HFFc6 (cell line): ENCODE measurements at regions not wholly inside any gene's neighbourhood (a gene's known extent, or its start where the extent isn't known, plus 50 kb on each side); places are given as distances from the start of the nearest gene placed in this dataset.

Experiments used
- DNase-seq: peaks from one replicate; pipeline ENCODE4 v3.0.0-alpha.2; 2018
- H3K27ac Mint-ChIP-seq: 2 replicates; pipeline ENCODE4 v1.8.0; 2020; ENCODE audit warnings: mild to moderate bottlenecking, mixed read lengths
- H3K27me3 Mint-ChIP-seq: 2 replicates; pipeline ENCODE4 v1.8.0; 2021; ENCODE audit warnings: mild to moderate bottlenecking, moderate library complexity, mixed read lengths; ENCODE audit not compliant: insufficient read depth
- H3K36me3 Mint-ChIP-seq: 2 replicates; pipeline ENCODE4 v1.8.0; 2021; ENCODE audit warnings: low read depth, mixed read lengths
- H3K4me1 Mint-ChIP-seq: 2 replicates; pipeline ENCODE4 v1.8.0; 2020; ENCODE audit warnings: low read depth, mixed read lengths
- H3K4me3 Mint-ChIP-seq: 2 replicates; pipeline ENCODE4 v1.8.0; 2020; ENCODE audit warnings: mild to moderate bottlenecking, moderate library complexity, mixed read lengths
- H3K9me3 Mint-ChIP-seq: 2 replicates; pipeline ENCODE4 v1.8.0; 2020; ENCODE audit warnings: mild to moderate bottlenecking, mixed read lengths
- CTCF ChIP-seq: fragments of 200-600 bp; sonication (generic); IDR thresholded peaks from 2 replicates; pipeline ENCODE4 v1.5.0; 2021; ENCODE audit warnings: antibody characterized with exemption, mild to moderate bottlenecking

- Mint-ChIP-seq H3K4me3 (no peak overlapping the region), H3K36me3 (no peaks in the 10 kb centered on the region; the same call in 1 of the 2 replicates), H3K4me1 (no peaks in the 10 kb centered on the region; the same call in 1 of the 2 replicates), H3K9me3 (peaks cover 13% of the 10 kb centered on the region), H3K27ac (no peak overlapping the region), H3K27me3 (no peaks in the 10 kb centered on the region)
- DNase-seq = no peak
- TF ChIP-seq CTCF = no peak
These were observed 1659.2 kb upstream of the FLRT2 start for GRCh38 chr14:83870546-83871270.

DNA sequence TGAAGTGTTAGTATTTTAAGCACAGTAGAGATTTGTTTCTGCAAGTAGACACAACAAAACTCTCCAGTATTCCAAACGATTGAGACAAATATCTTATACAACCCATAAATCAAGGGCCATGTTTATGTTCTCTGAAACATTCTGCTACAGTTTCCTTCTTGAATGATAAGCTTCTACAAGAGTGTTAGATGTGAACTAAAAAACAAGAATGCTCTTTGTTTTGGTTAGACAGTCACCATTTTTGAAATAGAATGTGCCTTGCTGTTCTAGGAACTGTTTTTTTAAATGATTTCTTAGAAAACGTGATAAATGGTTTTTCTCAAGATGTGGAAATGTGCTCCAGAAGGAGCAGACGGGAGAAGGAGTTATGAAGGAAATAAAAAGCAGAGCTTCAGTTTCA lies 1656.3 kb upstream of the FLRT2 start:
- Mint-ChIP-seq H3K9me3 (peaks cover 9% of the 10 kb centered on the region), H3K27ac (no peak overlapping the region), H3K4me1 (no peaks in the 10 kb centered on the region)

GRCh38 chr14:83874662-83875061 lies 1655.3 kb upstream of the FLRT2 start:
- Mint-ChIP-seq H3K27me3 (no peaks in the 10 kb centered on the region; the same call in 1 of the 2 replicates), H3K9me3 (peaks cover 4% of the 10 kb centered on the region), H3K4me3 (no peak overlapping the region), H3K36me3 (no peaks in the 10 kb centered on the region), H3K27ac (no peak overlapping the region; the same call in 1 of the 2 replicates), H3K4me1 (no peaks in the 10 kb centered on the region)
- no peak for TF ChIP-seq CTCF
- no peak for DNase-seq

More for the DNA sequence above, 1656.3 kb upstream of the FLRT2 start:
- no peak for TF ChIP-seq CTCF
- Mint-ChIP-seq H3K4me3 (no peak overlapping the region), H3K36me3 (no peaks in the 10 kb centered on the region), H3K27me3 (no peaks in the 10 kb centered on the region; the same call in 1 of the 2 replicates)
- no peak for DNase-seq

- Mint-ChIP-seq H3K36me3 (0 out of 2 replicates have a peak, but pooled peaks cover 4% of the 10 kb centered on the region), H3K9me3 (peaks cover 30% of the 10 kb centered on the region), H3K4me1 (no peaks in the 10 kb centered on the region), H3K4me3 (no peak overlapping the region), H3K27ac (no peak overlapping the region), H3K27me3 (no peaks in the 10 kb centered on the region; the same call in 1 of the 2 replicates)
- no peak for TF ChIP-seq CTCF
- no peak for DNase-seq
These were observed 1646.2 kb upstream of the FLRT2 start for GRCh38 chr14:83883732-83884131.

DNA sequence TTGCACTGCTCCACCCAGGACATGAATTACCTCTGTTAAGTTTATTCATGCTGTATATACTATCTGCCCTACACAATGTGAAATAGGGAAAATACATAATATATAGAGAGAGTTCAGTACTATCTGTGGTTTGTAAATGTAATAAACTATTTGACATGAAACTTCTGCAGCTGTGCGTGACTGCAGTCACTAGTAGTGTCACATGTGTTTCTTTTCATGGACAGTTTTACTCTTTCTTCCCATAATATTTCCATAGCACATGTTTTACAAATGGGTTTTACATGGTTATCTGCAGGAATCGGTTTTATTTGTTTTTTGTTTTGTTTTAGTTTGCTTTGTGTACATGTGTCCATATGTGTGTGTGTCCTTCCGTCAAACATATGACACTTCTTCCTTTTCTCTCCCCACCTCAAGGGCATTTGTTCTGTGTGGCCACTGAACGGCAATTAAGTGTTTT lies 1644.1 kb upstream of the FLRT2 start:
- no peaks in the 10 kb centered on the region for H3K4me1 Mint-ChIP-seq
- H3K27ac Mint-ChIP-seq = no peak overlapping the region
- peaks cover 22% of the 10 kb centered on the region for H3K9me3 Mint-ChIP-seq
- 0 out of 2 replicates have a peak, but pooled peaks cover under 1% of the 10 kb centered on the region for H3K36me3 Mint-ChIP-seq
- no peak for TF ChIP-seq CTCF
- no peak for DNase-seq
- H3K4me3 Mint-ChIP-seq = no peak overlapping the region
- H3K27me3 Mint-ChIP-seq = no peaks in the 10 kb centered on the region; the same call in 1 of the 2 replicates
